Small intestine (tissue), 7 donors: ENCODE measurements at regions not wholly inside any gene's neighbourhood (a gene's known extent, or its start where the extent isn't known, plus 50 kb on each side); places are given as distances from the start of the nearest gene placed in this dataset.

Experiments
- DNase-seq, 2 donors: peaks; one replicate each; pipeline versions ENCODE4 v3.0.0 to v3.0.0-alpha.2; 2013
- FAIRE-seq: peaks from 2 replicates; lab custom pipeline; 2012; peaks lifted over from hg19 to GRCh38; lab: Jason Lieb, UNC
- H3K27ac ChIP-seq, 3 donors: one replicate each; pipeline ENCODE4 v1.5.1; 2013; ENCODE audit warnings: low read length in 2 of 3, mild to moderate bottlenecking in 2 of 3, control low read depth in 1 of 3, inconsistent platforms in 1 of 3, low read depth in 1 of 3, moderate library complexity in 1 of 3
- H3K27me3 ChIP-seq, 3 donors: one replicate each; pipeline ENCODE4 v1.6.1; 2013; ENCODE audit warnings: low read length in 3 of 3, inconsistent platforms in 1 of 3; ENCODE audit not compliant: control insufficient read depth in 3 of 3, insufficient read depth in 3 of 3
- H3K36me3 ChIP-seq, 3 donors: one replicate each; pipeline ENCODE4 v1.6.1; 2013; ENCODE audit warnings: low read length in 3 of 3, inconsistent platforms in 1 of 3, low read depth in 1 of 3, mild to moderate bottlenecking in 1 of 3, moderate library complexity in 1 of 3; ENCODE audit not compliant: control insufficient read depth in 3 of 3, insufficient read depth in 2 of 3
- H3K4me1 ChIP-seq, 3 donors: one replicate each; pipeline ENCODE4 v1.6.1; 2013; ENCODE audit warnings: low read length in 2 of 3, inconsistent platforms in 1 of 3, low read depth in 1 of 3, mild to moderate bottlenecking in 1 of 3, moderate library complexity in 1 of 3; ENCODE audit not compliant: control insufficient read depth in 3 of 3, insufficient read depth in 2 of 3
- H3K4me3 ChIP-seq, 3 donors: one replicate each; pipeline ENCODE4 v1.5.1; 2013; ENCODE audit warnings: low read length in 3 of 3, control low read depth in 1 of 3, inconsistent platforms in 1 of 3, low read depth in 1 of 3, mild to moderate bottlenecking in 1 of 3, moderate library complexity in 1 of 3
- H3K9me3 ChIP-seq, 2 donors: one replicate each; pipeline ENCODE4 v1.6.1; 2013; ENCODE audit warnings: low read depth in 1 of 2, low read length in 1 of 2; ENCODE audit not compliant: control insufficient read depth in 2 of 2, insufficient read depth in 1 of 2
- WGBS, 3 donors: extraction: QIAGEN DNeasy Blood & Tissue Kit; methylation state at CpG; one replicate each; pipeline ENCODE4 v1.1.7; 2013; 5-methylcytosine and 5-hydroxymethylcytosine counted together
- donor health status: healthy with polysubstance abuse.
- donor health status: control.
- donor health status: control.
- donor health status: Bipolar disorder and iron deficiency.
- donor health status: healthy.

GRCh38 chr2:118720866-118721265 lies 126.6 kb downstream of the EN1 start:
- 77 to 86% (median 78%) methylated on average over 4 of the region's 4 CpGs for WGBS, 3 donors
- Histone ChIP-seq H3K9me3 (no peaks in the 10 kb centered on the region), H3K27me3 (no peaks in the 10 kb centered on the region), H3K36me3 (no peaks in the 10 kb centered on the region), H3K4me3 (no peak overlapping the region), H3K27ac (no peak overlapping the region), H3K4me1 (no peaks in the 10 kb centered on the region)
- no peak for DNase-seq
- no peak for FAIRE-seq

- Histone ChIP-seq H3K9me3 (no peaks in the 10 kb centered on the region), H3K4me3 (no peak overlapping the region), H3K27ac (no peak overlapping the region), H3K4me1 (no peaks in the 10 kb centered on the region), H3K36me3 (no peaks in the 10 kb centered on the region), H3K27me3 (no peaks in the 10 kb centered on the region)
- no peak for FAIRE-seq
- no peak for DNase-seq
Observed at GRCh38 chr2:118718921-118719320, 128.5 kb downstream of the EN1 start.

- Histone ChIP-seq H3K4me1 (no peaks in the 10 kb centered on the region), H3K27ac (no peak overlapping the region), H3K36me3 (no peaks in the 10 kb centered on the region), H3K27me3 (no peaks in the 10 kb centered on the region), H3K4me3 (no peak overlapping the region), H3K9me3 (no peaks in the 10 kb centered on the region)
- 75 to 85% (median 75%) methylated on average over 6 of the region's 6 CpGs for WGBS, 3 donors
- FAIRE-seq (no peak), DNase-seq (no peak)
Observed at GRCh38 chr2:118716102-118716501, 131.3 kb downstream of the EN1 start.

GRCh38 chr2:118714118-118714517 lies 133.3 kb downstream of the EN1 start:
- FAIRE-seq (no peak), DNase-seq (no peak)
- Histone ChIP-seq H3K36me3 (no peaks in the 10 kb centered on the region), H3K4me1 (no peaks in the 10 kb centered on the region), H3K4me3 (no peak overlapping the region), H3K9me3 (peaks cover 0 to 3% of the 10 kb centered on the region in 2 donors), H3K27me3 (peaks cover 0 to 4% (median 0%) of the 10 kb centered on the region in 3 donors), H3K27ac (no peak overlapping the region)
- WGBS, 3 donors = 74 to 82% (median 78%) methylated on average over 6 of the region's 6 CpGs

GRCh38 chr2:118711603-118712002 lies 135.8 kb downstream of the EN1 start:
- 82 to 89% (median 86%) methylated on average over 5 of the region's 5 CpGs for WGBS, 3 donors
- Histone ChIP-seq H3K27ac (no peak overlapping the region), H3K27me3 (peaks cover 0 to 4% (median 0%) of the 10 kb centered on the region in 3 donors), H3K36me3 (no peaks in the 10 kb centered on the region), H3K4me3 (no peak overlapping the region), H3K9me3 (peaks cover 0 to 3% of the 10 kb centered on the region in 2 donors), H3K4me1 (no peaks in the 10 kb centered on the region)
- DNase-seq (no peak), FAIRE-seq (no peak)

- DNase-seq (no peak), FAIRE-seq (no peak)
- Histone ChIP-seq H3K27ac (no peak overlapping the region), H3K4me1 (no peaks in the 10 kb centered on the region), H3K36me3 (no peaks in the 10 kb centered on the region), H3K27me3 (peaks cover 0 to 7% (median 0%) of the 10 kb centered on the region in 3 donors), H3K9me3 (peaks cover 0 to 3% of the 10 kb centered on the region in 2 donors), H3K4me3 (no peak overlapping the region)
- 57 to 64% (median 58%) methylated on average over 2 of the region's 2 CpGs for WGBS, 3 donors
Observed at GRCh38 chr2:118710481-118710880, 137.0 kb downstream of the EN1 start.

GRCh38 chr2:118709786-118710185 lies 137.7 kb downstream of the EN1 start:
- H3K27ac ChIP-seq = no peak overlapping the region
- no peak overlapping the region for H3K4me3 ChIP-seq
- peaks cover 0 to 3% of the 10 kb centered on the region in 2 donors for H3K9me3 ChIP-seq
- no peaks in the 10 kb centered on the region for H3K36me3 ChIP-seq
- DNase-seq (no peak), FAIRE-seq (no peak)
- WGBS, 3 donors = 72 to 78% (median 78%) methylated on average over 3 of the region's 3 CpGs
- no peaks in the 10 kb centered on the region for H3K4me1 ChIP-seq
- peaks cover 0 to 9% (median 0%) of the 10 kb centered on the region in 3 donors for H3K27me3 ChIP-seq

- FAIRE-seq (no peak), DNase-seq (no peak)
- WGBS, 3 donors = 47 to 69% (median 56%) methylated on average over 1 of the region's 1 CpG
- H3K4me1 ChIP-seq = no peaks in the 10 kb centered on the region
- no peaks in the 10 kb centered on the region for H3K36me3 ChIP-seq
- H3K9me3 ChIP-seq = peaks cover 0 to 3% of the 10 kb centered on the region in 2 donors
- peaks cover 0 to 9% (median 0%) of the 10 kb centered on the region in 3 donors for H3K27me3 ChIP-seq
- no peak overlapping the region for H3K27ac ChIP-seq
- no peak overlapping the region for H3K4me3 ChIP-seq
Observed at GRCh38 chr2:118706844-118707243, 140.6 kb downstream of the EN1 start.

GRCh38 chr2:118706371-118706770 lies 141.1 kb downstream of the EN1 start:
- H3K4me3 ChIP-seq = no peak overlapping the region
- peaks cover 0 to 9% (median 0%) of the 10 kb centered on the region in 3 donors for H3K27me3 ChIP-seq
- 42 to 62% (median 54%) methylated on average over 4 of the region's 4 CpGs for WGBS, 3 donors
- DNase-seq (peak in 1 of 2 donors; percentile 48), FAIRE-seq (no peak)
- H3K36me3 ChIP-seq = no peaks in the 10 kb centered on the region
- H3K4me1 ChIP-seq = no peaks in the 10 kb centered on the region
- H3K27ac ChIP-seq = no peak overlapping the region
- H3K9me3 ChIP-seq = peaks cover 0 to 3% of the 10 kb centered on the region in 2 donors
